Activated T-cell treated with anti-CD3 and anti-CD28 coated beads, Interleukin-2, amount 50 U/mL, for 72 hours (primary cell): ENCODE measurements at regions not wholly inside any gene's neighbourhood (a gene's known extent, or its start where the extent isn't known, plus 50 kb on each side); places are given as distances from the start of the nearest gene placed in this dataset.
A peak's percentile ranks its signal among the peaks of the same experiment; 100 is the strongest.

Experiments
- ATAC-seq, 2 donors: fragments of 150-1000 bp; cut with Tn5 transposase; replicated peaks in 1 of 2; 2 replicates each; pipeline ENCODE4 v1.10.0; 2021; ENCODE audit warnings: moderate library complexity in 2 of 2, mild to moderate bottlenecking in 1 of 2
- DNase-seq, 2 donors: peaks; one replicate each; pipeline ENCODE4 v3.0.0; 2021 to 2022; ENCODE audit warnings: mixed read lengths in 1 of 2
- H3K27ac Mint-ChIP-seq: one replicate; pipeline ENCODE4 v1.8.0; 2022; ENCODE audit warnings: mild to moderate bottlenecking, moderate library complexity, mixed read lengths
- H3K27me3 Mint-ChIP-seq: one replicate; pipeline ENCODE4 v1.8.0; 2022; ENCODE audit warnings: low read depth, mixed read lengths
- H3K36me3 Mint-ChIP-seq, 2 donors: one replicate each; pipeline ENCODE4 v1.8.0; 2022; ENCODE audit warnings: mixed read lengths in 2 of 2, mild to moderate bottlenecking in 1 of 2; ENCODE audit not compliant: insufficient read depth in 2 of 2
- H3K4me1 Mint-ChIP-seq: one replicate; pipeline ENCODE4 v1.8.0; 2022; ENCODE audit warnings: low read depth, mixed read lengths
- H3K4me3 Mint-ChIP-seq, 2 donors: one replicate each; pipeline ENCODE4 v1.8.0; 2022; ENCODE audit warnings: mild to moderate bottlenecking in 2 of 2, mixed read lengths in 2 of 2, moderate library complexity in 2 of 2
- H3K9me3 Mint-ChIP-seq, 2 donors: one replicate each; pipeline ENCODE4 v1.8.0; 2022; ENCODE audit warnings: mixed read lengths in 2 of 2

DNA sequence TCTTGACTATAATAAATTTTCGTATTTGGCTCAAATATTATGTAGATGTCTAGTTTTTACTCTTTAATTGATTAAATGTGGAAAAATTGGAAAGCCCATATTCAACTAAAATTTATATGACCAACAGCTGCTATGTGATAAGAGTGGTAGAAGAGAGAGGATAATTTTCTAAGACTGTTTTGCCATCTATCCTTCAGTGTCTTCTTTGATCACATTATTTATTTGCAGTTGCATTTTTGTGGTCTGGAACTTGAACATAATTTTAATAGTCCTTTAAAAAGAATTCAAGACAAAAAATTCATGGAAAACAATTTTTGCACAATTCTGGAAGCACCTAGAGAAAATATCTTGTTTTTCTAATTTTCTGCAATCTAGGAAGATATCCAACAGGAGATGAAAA, 213.3 kb upstream of the THBS1 start:
- DNase-seq: no peak
- H3K4me3 Mint-ChIP-seq: no peak overlapping the region
- H3K27ac Mint-ChIP-seq: no peak overlapping the region
- peaks cover 4 to 11% of the 10 kb centered on the region in 2 donors for H3K9me3 Mint-ChIP-seq
- no peaks in the 10 kb centered on the region for H3K4me1 Mint-ChIP-seq
- no peaks in the 10 kb centered on the region for H3K27me3 Mint-ChIP-seq
- H3K36me3 Mint-ChIP-seq: peaks cover 3 to 8% of the 10 kb centered on the region in 2 donors
- no peak for ATAC-seq

DNA sequence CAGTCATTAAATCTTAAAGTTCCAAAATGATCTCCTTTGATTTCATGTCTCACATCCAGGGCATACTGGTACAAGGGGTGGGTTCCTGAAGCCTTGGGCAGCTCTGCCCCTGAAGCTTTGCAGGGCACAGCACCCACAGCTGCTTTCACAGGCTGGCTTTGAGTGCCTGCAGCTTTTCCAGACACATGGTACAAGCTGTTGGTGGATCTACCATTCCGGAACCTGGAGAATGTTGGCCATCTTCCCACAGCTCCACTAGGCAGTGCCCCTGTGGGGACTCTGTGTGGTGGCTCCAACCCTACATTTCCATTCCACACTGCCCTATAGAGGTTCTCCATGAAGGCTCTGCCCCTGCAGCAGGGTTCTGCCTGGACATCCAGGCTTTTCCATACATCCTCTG, 211.1 kb upstream of the THBS1 start:
- H3K4me1 Mint-ChIP-seq: no peaks in the 10 kb centered on the region
- ATAC-seq (no peak), DNase-seq (no peak)
- H3K4me3 Mint-ChIP-seq: no peak overlapping the region
- peaks cover 3 to 8% of the 10 kb centered on the region in 2 donors for H3K36me3 Mint-ChIP-seq
- H3K9me3 Mint-ChIP-seq: peaks cover 5 to 11% of the 10 kb centered on the region in 2 donors
- H3K27me3 Mint-ChIP-seq: no peaks in the 10 kb centered on the region
- H3K27ac Mint-ChIP-seq: no peak overlapping the region

- Mint-ChIP-seq H3K36me3 (peaks cover 0 to 2% of the 10 kb centered on the region in 2 donors), H3K4me3 (no peak overlapping the region), H3K27me3 (peaks cover 6% of the 10 kb centered on the region), H3K27ac (no peak overlapping the region), H3K9me3 (peaks cover 1 to 4% of the 10 kb centered on the region in 2 donors), H3K4me1 (no peaks in the 10 kb centered on the region)
- ATAC-seq (no peak), DNase-seq (no peak)
Measured at GRCh38 chr15:39376371-39376909, 204.4 kb upstream of the THBS1 start.

GRCh38 chr15:39381517-39381916, 199.4 kb upstream of the THBS1 start:
- Mint-ChIP-seq H3K4me3 (no peak overlapping the region), H3K36me3 (no peaks in the 10 kb centered on the region), H3K9me3 (no peaks in the 10 kb centered on the region), H3K27me3 (peaks cover 6% of the 10 kb centered on the region), H3K4me1 (no peaks in the 10 kb centered on the region), H3K27ac (no peak overlapping the region)
- ATAC-seq: no peak
- no peak for DNase-seq

DNA sequence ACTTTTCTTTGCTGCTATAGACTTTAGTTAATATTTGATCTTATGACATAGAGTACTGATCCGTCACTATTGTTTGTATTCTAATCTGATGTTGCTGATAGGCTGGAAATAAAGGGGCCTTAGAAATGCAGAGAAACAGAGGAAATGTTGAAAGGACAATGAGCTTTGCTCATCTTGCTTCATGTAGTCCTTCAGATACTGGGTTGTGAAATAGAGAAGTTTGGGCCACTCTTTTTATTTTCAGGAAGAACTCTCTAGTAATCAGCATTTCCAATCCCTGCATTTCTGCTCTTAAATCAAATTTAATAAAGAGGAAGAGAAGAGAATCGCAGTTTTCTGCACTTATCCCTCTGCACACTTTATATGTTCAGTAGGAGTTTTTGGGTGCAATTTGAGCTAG, 192.8 kb upstream of the THBS1 start:
- DNase-seq (no peak), ATAC-seq (no peak)
- Mint-ChIP-seq H3K27me3 (peaks cover 11% of the 10 kb centered on the region), H3K36me3 (no peaks in the 10 kb centered on the region), H3K9me3 (no peaks in the 10 kb centered on the region), H3K4me3 (no peak overlapping the region), H3K27ac (no peak overlapping the region), H3K4me1 (no peaks in the 10 kb centered on the region)

DNA sequence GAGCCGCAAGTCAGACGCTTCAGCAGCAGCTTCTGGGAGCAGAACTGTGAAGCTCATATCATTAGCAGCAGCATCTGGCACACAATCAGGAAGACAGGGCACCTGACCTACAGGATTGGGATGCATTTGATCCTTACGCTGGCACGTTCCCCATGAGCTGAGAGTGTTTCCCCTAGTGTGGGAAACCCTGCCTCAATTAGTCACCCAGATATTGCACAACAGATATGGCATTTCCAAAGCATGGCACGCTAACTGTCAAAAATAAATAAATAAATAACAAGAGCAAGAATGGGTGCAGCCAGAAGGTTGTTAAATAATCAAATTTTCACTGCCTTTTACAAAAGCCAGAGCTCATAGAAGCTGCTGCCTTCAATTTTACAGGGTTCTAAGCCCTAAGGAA, 189.6 kb upstream of the THBS1 start:
- DNase-seq: no peak
- H3K27me3 Mint-ChIP-seq: peaks cover 16% of the 10 kb centered on the region
- H3K4me3 Mint-ChIP-seq: no peak overlapping the region
- no peak overlapping the region for H3K27ac Mint-ChIP-seq
- H3K36me3 Mint-ChIP-seq: no peaks in the 10 kb centered on the region
- H3K9me3 Mint-ChIP-seq: no peaks in the 10 kb centered on the region
- ATAC-seq: no peak
- H3K4me1 Mint-ChIP-seq: peaks cover 8% of the 10 kb centered on the region

DNA sequence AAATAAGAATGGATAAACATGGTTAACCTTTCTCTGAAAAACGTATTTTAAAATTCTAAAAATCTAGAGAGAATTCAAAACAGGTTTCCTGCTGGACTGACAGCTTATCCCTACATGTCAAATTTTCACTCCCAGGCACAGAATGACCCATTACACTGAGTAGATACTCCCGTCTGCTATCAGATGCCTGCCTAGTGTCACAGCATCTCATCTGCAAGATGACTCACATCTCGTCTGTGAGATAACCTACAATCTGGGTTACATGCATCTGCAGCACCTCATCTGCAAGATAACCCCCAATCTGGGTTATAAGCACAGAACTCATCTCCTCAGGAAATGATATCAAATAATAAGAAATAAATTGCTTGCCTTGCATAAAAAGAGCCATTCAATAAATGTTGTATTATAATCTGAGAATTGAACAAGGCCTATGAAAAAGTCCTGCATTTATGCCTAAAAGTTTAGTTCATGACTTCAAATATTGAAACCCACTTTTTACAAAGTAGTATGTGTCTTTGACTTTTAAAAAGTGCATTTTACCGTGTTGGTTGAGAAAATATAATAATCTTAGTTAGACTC, 188.3 kb upstream of the THBS1 start:
- Mint-ChIP-seq H3K4me3 (no peak overlapping the region), H3K27ac (no peak overlapping the region), H3K4me1 (peaks cover 8% of the 10 kb centered on the region), H3K27me3 (peaks cover 16% of the 10 kb centered on the region), H3K9me3 (no peaks in the 10 kb centered on the region), H3K36me3 (no peaks in the 10 kb centered on the region)
- no peak for ATAC-seq
- no peak for DNase-seq

DNA sequence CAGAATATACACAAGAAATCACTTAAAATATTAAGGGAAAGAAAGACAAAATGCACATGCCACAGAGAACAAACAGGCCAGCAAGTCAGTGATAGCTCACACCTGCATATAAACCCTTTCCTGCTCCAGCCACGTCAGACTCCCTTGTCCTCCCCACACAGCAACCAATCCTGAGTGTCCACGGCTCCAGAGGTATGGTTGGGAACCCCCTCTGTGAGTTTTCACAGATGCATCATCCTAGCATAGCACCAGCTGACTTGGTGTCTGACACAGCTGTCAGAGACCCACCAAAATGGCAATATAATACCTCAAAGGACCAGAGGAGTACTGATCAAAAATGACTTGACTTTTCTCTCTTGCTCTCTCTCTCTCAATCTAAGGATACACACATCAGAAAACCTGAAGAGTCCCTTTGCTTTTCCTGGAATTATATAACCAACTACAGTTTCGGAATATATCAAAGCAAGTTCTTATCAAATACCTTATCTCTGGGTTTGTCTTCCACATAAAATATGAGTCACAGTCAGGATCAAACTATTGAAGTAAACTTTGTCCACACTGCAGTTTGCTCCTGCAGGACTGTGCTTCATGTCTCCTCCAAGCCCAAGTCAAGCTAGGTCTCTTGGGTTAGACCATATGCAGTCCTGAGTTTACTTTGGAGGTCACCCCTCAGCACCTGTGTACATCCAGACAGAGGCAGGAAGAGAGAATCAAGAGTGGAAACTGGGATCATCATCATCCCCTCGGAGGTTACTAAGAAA, 187.1 kb upstream of the THBS1 start:
- H3K4me1 Mint-ChIP-seq: peaks cover 8% of the 10 kb centered on the region
- H3K27me3 Mint-ChIP-seq: peaks cover 16% of the 10 kb centered on the region
- H3K27ac Mint-ChIP-seq: no peak overlapping the region
- DNase-seq (no peak), ATAC-seq (peak in 1 of 2 donors; percentile 11)
- H3K9me3 Mint-ChIP-seq: no peaks in the 10 kb centered on the region
- H3K4me3 Mint-ChIP-seq: no peak overlapping the region
- H3K36me3 Mint-ChIP-seq: no peaks in the 10 kb centered on the region

DNA sequence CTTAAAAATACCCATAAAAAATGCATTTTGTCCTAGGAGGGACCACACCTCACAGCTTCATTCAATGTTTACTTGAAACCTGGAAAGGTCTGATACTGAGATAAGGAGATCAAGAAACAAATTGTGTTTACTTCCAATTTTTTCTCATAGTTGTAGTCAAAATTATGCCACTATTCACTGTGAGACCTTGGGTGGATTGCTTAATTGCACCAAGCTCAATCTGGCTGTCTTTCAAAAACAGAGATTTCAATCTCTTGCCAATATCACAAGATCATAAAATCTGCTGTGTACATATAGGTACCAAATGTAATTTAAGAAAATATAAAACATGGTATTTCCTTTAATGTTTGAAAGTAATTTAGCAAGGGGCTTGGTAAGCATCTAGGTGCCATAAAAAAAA, 186.4 kb upstream of the THBS1 start:
- no peaks in the 10 kb centered on the region for H3K36me3 Mint-ChIP-seq
- H3K27me3 Mint-ChIP-seq: peaks cover 16% of the 10 kb centered on the region

GRCh38 chr15:39396979-39397615, 183.8 kb upstream of the THBS1 start:
- H3K9me3 Mint-ChIP-seq: no peaks in the 10 kb centered on the region
- H3K27me3 Mint-ChIP-seq: peaks cover 11% of the 10 kb centered on the region
- H3K4me3 Mint-ChIP-seq: no peak overlapping the region

More for the DNA sequence above, 186.4 kb upstream of the THBS1 start:
- ATAC-seq (no peak), DNase-seq (no peak)
- Mint-ChIP-seq H3K4me3 (no peak overlapping the region), H3K9me3 (no peaks in the 10 kb centered on the region), H3K4me1 (peaks cover 8% of the 10 kb centered on the region), H3K27ac (no peak overlapping the region)

DNA sequence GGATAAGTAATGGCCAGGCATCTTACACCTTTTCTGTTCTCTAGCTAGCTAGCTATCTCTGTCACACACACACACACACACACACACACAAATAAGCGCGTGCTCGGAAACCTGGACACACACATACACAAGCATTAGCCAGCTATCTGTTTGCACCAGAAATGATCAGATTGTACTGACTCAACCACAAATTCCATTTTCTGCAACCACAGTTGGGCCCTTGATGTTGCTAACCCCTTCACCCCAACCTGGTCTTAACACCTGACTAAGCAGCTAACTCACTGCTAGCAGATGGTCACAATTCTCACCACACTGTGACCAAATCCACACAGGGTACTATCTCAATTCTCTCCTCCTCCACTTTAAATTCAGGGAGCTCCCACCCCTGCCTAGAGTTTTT, 183.0 kb upstream of the THBS1 start:
- DNase-seq (no peak), ATAC-seq (no peak)
- H3K27ac Mint-ChIP-seq: no peak overlapping the region
- no peaks in the 10 kb centered on the region for H3K36me3 Mint-ChIP-seq
- H3K9me3 Mint-ChIP-seq: no peaks in the 10 kb centered on the region
- H3K27me3 Mint-ChIP-seq: peaks cover 6% of the 10 kb centered on the region
- no peak overlapping the region for H3K4me3 Mint-ChIP-seq
- peaks cover 8% of the 10 kb centered on the region for H3K4me1 Mint-ChIP-seq

More at GRCh38 chr15:39396979-39397615, 183.8 kb upstream of the THBS1 start:
- no peak overlapping the region for H3K27ac Mint-ChIP-seq
- no peak for DNase-seq
- no peak for ATAC-seq
- no peaks in the 10 kb centered on the region for H3K36me3 Mint-ChIP-seq
- H3K4me1 Mint-ChIP-seq: peaks cover 8% of the 10 kb centered on the region

- ATAC-seq (no peak), DNase-seq (no peak)
- H3K36me3 Mint-ChIP-seq: no peaks in the 10 kb centered on the region
- H3K4me1 Mint-ChIP-seq: no peaks in the 10 kb centered on the region
- no peaks in the 10 kb centered on the region for H3K9me3 Mint-ChIP-seq
- no peak overlapping the region for H3K27ac Mint-ChIP-seq
- peaks cover 6% of the 10 kb centered on the region for H3K27me3 Mint-ChIP-seq
- H3K4me3 Mint-ChIP-seq: no peak overlapping the region
Measured at GRCh38 chr15:39399600-39399999, 181.3 kb upstream of the THBS1 start.

DNA sequence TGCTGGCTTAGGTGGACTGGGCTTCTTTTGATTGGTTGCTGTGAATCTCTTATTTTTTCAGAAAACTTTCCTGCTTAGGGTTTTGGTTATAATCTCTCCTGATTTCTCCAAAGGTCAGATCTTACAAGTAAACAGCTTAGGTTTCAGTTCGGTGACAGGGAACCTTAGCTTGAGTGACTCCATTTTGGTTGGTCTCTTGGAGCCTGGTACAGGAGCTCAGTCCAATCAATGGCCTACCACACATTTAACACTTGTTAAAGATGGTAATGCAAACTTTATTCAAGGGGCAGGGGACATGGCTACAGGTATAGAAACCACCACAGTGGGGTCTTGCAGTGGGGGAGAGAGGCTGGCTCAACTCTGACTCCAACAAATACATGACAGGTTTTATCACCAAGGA, 180.9 kb upstream of the THBS1 start:
- H3K27ac Mint-ChIP-seq: no peak overlapping the region
- H3K4me3 Mint-ChIP-seq: no peak overlapping the region
- no peaks in the 10 kb centered on the region for H3K4me1 Mint-ChIP-seq

More for the DNA sequence above, 180.9 kb upstream of the THBS1 start:
- Mint-ChIP-seq H3K36me3 (no peaks in the 10 kb centered on the region), H3K27me3 (peaks cover 5% of the 10 kb centered on the region), H3K9me3 (no peaks in the 10 kb centered on the region)
- no peak for ATAC-seq
- no peak for DNase-seq
